ENCODE measurements at regions not wholly inside any gene's neighbourhood (a gene's known extent, or its start where the extent isn't known, plus 50 kb on each side); places are given as distances from the start of the nearest gene placed in this dataset.

DNA sequence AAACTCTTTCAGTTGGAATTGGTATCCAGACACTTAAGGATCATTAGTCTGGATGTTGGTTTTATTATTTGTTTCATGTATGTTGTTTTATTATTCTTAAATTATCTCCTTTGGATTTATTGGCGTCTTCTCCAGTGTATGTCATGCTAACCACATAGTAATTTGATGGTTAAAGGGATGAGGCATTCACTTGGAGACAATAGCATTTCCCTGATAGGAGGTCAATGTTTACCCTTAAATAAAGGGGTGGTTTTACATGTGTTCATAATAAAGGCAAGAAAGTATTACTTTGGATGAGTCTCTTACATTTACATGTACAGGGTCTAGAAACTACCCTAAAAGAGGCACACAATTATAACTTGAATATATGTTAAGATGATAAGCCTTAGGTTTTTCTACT, 51.2 kb upstream of the RNF144B start:
- Histone ChIP-seq H3K4me3 (no peak overlapping the region), H3K27me3 (ENCODE audit: low read depth) (no peaks in the 10 kb centered on the region), H3K9me3 (replicated peaks) (no peaks in the 10 kb centered on the region), H3K27ac (replicated peaks) (no peak overlapping the region), H3K36me3 (no peaks in the 10 kb centered on the region), H3K4me1 (no peaks in the 10 kb centered on the region)
- no peak for DNase-seq
- intact Hi-C loops (cut with micrococcal nuclease), result no loop called here
- TF ChIP-seq, protein P1, sequence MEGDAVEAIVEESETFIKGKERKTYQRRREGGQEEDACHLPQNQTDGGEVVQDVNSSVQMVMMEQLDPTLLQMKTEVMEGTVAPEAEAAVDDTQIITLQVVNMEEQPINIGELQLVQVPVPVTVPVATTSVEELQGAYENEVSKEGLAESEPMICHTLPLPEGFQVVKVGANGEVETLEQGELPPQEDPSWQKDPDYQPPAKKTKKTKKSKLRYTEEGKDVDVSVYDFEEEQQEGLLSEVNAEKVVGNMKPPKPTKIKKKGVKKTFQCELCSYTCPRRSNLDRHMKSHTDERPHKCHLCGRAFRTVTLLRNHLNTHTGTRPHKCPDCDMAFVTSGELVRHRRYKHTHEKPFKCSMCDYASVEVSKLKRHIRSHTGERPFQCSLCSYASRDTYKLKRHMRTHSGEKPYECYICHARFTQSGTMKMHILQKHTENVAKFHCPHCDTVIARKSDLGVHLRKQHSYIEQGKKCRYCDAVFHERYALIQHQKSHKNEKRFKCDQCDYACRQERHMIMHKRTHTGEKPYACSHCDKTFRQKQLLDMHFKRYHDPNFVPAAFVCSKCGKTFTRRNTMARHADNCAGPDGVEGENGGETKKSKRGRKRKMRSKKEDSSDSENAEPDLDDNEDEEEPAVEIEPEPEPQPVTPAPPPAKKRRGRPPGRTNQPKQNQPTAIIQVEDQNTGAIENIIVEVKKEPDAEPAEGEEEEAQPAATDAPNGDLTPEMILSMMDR (IDR thresholded peaks at IDR 0.05; ENCODE audit: borderline replicate concordance), result no peak

DNA sequence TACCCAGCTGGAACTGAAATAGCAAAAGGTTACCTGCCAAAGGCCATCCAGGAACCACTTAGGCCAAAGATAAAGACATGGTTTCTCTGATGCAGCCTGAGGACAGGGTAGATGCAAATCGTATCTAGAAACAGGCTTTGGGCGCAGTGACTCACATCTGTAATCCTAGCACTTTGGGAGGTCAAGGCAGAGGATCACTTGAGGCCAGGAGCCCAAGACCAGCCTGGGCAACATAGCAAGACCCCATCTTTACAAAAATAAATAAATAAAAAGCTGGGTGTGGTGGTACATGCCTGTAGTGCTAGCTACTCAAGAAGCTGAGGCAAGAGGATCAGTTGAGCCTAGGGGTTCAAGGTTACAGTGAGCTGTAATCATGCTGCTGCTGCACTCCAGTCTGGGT, 52.9 kb upstream of the RNF144B start:
- H3K9me3 ChIP-seq (replicated peaks), result no peaks in the 10 kb centered on the region
- no peak for DNase-seq
- no peaks in the 10 kb centered on the region for H3K36me3 ChIP-seq
- no peaks in the 10 kb centered on the region for H3K27me3 ChIP-seq (ENCODE audit: low read depth)
- H3K4me1 ChIP-seq, result no peaks in the 10 kb centered on the region
- intact Hi-C loops (cut with micrococcal nuclease), result no loop called here
- H3K4me3 ChIP-seq, result no peak overlapping the region
- TF ChIP-seq, protein P1 (IDR thresholded peaks at IDR 0.05; ENCODE audit: borderline replicate concordance), result no peak
- H3K27ac ChIP-seq (replicated peaks), result no peak overlapping the region

GRCh38 chr6:18330548-18331081, 56.5 kb upstream of the RNF144B start:
- Histone ChIP-seq H3K4me1 (no peaks in the 10 kb centered on the region), H3K27me3 (ENCODE audit: low read depth) (no peaks in the 10 kb centered on the region), H3K36me3 (no peaks in the 10 kb centered on the region), H3K4me3 (no peak overlapping the region), H3K9me3 (replicated peaks) (no peaks in the 10 kb centered on the region), H3K27ac (replicated peaks) (peak overlapping the region; percentile 43)
- intact Hi-C loops (cut with micrococcal nuclease), result no loop called here
- TF ChIP-seq, protein P1 (IDR thresholded peaks at IDR 0.05; ENCODE audit: borderline replicate concordance), result no peak
- no peak for DNase-seq

- Histone ChIP-seq H3K36me3 (no peaks in the 10 kb centered on the region), H3K27me3 (ENCODE audit: low read depth) (no peaks in the 10 kb centered on the region), H3K27ac (replicated peaks) (peak overlapping the region; percentile 43), H3K4me3 (no peak overlapping the region), H3K4me1 (no peaks in the 10 kb centered on the region), H3K9me3 (replicated peaks) (no peaks in the 10 kb centered on the region)
- no peak for DNase-seq
- TF ChIP-seq, protein P1 (IDR thresholded peaks at IDR 0.05; ENCODE audit: borderline replicate concordance), result no peak
- intact Hi-C loops (cut with micrococcal nuclease), result no loop called here
Observed at GRCh38 chr6:18329776-18330175, 57.4 kb upstream of the RNF144B start.

DNA sequence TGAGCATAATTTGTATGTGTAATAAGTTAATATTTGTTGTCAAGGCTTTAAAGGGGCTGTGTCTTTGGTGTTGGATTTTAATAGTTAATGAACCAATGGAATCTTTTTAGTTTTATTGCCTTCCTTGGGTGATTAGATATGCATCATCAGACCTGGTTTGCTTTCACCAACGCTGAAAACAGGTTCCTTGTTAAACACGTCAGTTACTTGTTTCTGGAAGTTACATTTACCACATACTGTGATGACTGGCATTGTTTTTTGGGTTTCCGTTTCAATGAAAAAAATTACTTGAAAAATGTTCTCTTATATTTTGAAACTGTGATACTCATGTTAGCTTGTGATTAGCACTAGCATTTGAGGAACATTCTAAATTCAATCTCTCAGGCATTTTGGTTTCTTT, 58.6 kb upstream of the RNF144B start:
- TF ChIP-seq, protein P1 (IDR thresholded peaks at IDR 0.05; ENCODE audit: borderline replicate concordance), result no peak
- no peak overlapping the region for H3K4me3 ChIP-seq
- intact Hi-C loops (cut with micrococcal nuclease), result no loop called here
- H3K9me3 ChIP-seq (replicated peaks), result no peaks in the 10 kb centered on the region
- H3K36me3 ChIP-seq, result no peaks in the 10 kb centered on the region
- DNase-seq, result no peak
- H3K27me3 ChIP-seq (ENCODE audit: low read depth), result no peaks in the 10 kb centered on the region
- H3K27ac ChIP-seq (replicated peaks), result peak overlapping the region; percentile 33
- H3K4me1 ChIP-seq, result peaks cover 8% of the 10 kb centered on the region

Measured in left ventricle myocardium inferior (tissue), 1 donor.